A673 (cell line): ENCODE measurements at regions not wholly inside any gene's neighbourhood (a gene's known extent, or its start where the extent isn't known, plus 50 kb on each side); places are given as distances from the start of the nearest gene placed in this dataset.

Experiments used
- BruUV-seq: library from RNA; stranded (reverse); fragments of 400-500 nt; replicated peaks from 2 replicates; lab custom pipeline; 2021; lab: Mats Ljungman, UMichigan
- CTCF ChIA-PET: fragments of 300-600 bp; sonication (Branson Sonifier 250); formaldehyde crosslinking; loops from one replicate; lab custom pipeline; 2022; ENCODE audit warnings: antibody characterized with exemption; lab: Charles Lee
- POLR2A ChIA-PET: fragments of 300-600 bp; sonication (Branson Sonifier 250); formaldehyde crosslinking; loops from one replicate; lab custom pipeline; 2022; ENCODE audit warnings: antibody characterized with exemption; ENCODE audit not compliant: low non-redundant PET; lab: Charles Lee
- DNase-seq: peaks from one replicate; pipeline ENCODE4 v3.0.0-alpha.2; 2015; ENCODE audit warnings: low spot score
- H3K27ac ChIP-seq: fragments of 200-600 bp; sonication (generic); 2 replicates; pipeline ENCODE4 v1.5.1; 2016; ENCODE audit warnings: mixed run types, low read depth, mild to moderate bottlenecking, mixed read lengths, antibody characterized with exemption, low read length; ENCODE audit not compliant: poor library complexity, severe bottlenecking
- H3K27me3 ChIP-seq: fragments of 200-600 bp; sonication (generic); replicated peaks from 2 replicates; pipeline ENCODE4 v1.6.1; 2017; ENCODE audit warnings: mixed run types, low read depth, mild to moderate bottlenecking, mixed read lengths, antibody characterized with exemption, low read length; ENCODE audit not compliant: insufficient read depth, poor library complexity
- H3K36me3 ChIP-seq: fragments of 200-600 bp; sonication (generic); 2 replicates; pipeline ENCODE4 v1.6.1; 2016; ENCODE audit warnings: mixed run types, mild to moderate bottlenecking, mixed read lengths, antibody characterized with exemption, low read length; ENCODE audit not compliant: insufficient read depth, poor library complexity, severe bottlenecking
- H3K4me1 ChIP-seq: fragments of 200-600 bp; sonication (generic); 2 replicates; pipeline ENCODE4 v1.6.1; 2017; ENCODE audit warnings: mixed run types, mild to moderate bottlenecking, mixed read lengths, antibody characterized with exemption, low read length; ENCODE audit not compliant: insufficient read depth, poor library complexity, severe bottlenecking
- H3K4me3 ChIP-seq: fragments of 200-600 bp; sonication (generic); 2 replicates; pipeline ENCODE4 v1.5.1; 2016; ENCODE audit warnings: low read depth, mixed run types, mild to moderate bottlenecking, mixed read lengths, low read length; ENCODE audit not compliant: poor library complexity, severe bottlenecking
- H3K9me3 ChIP-seq: fragments of 200-600 bp; sonication (generic); 2 replicates; pipeline ENCODE4 v1.6.1; 2016; ENCODE audit warnings: mixed run types, low read depth, mild to moderate bottlenecking, mixed read lengths, antibody characterized with exemption, low read length; ENCODE audit not compliant: poor library complexity, severe bottlenecking
- CTCF ChIP-seq: fragments of 300-800, 200-600 bp; sonication (generic); conservative IDR thresholded peaks from 2 replicates; pipeline ENCODE4 v1.5.1; 2017; ENCODE audit warnings: low read depth, mild to moderate bottlenecking, antibody characterized with exemption, low read length, moderate library complexity, mixed read lengths
- EZH2 ChIP-seq: fragments of 200-600 bp; sonication (generic); IDR thresholded peaks from 2 replicates; pipeline ENCODE4 v1.6.1; 2017; ENCODE audit warnings: borderline replicate concordance, low read depth, mild to moderate bottlenecking, mixed read lengths, antibody characterized with exemption, low read length; ENCODE audit not compliant: poor library complexity, severe bottlenecking
- intact Hi-C: fragments of 100-400 bp; cut with micrococcal nuclease; formaldehyde crosslinking; loops from one replicate; pipeline ENCODE4 v1.10.0; 2022; ENCODE audit not compliant: unreplicated experiment

- intact Hi-C loops = no loop called here
- BruUV-seq = no TSS peak
Observed at GRCh38 chr5:3050863-3051262, 299.4 kb upstream of the IRX2 start.

GRCh38 chr5:3049261-3049660 is 297.8 kb upstream of the IRX2 start:
- no peak for TF ChIP-seq EZH2
- TF ChIP-seq CTCF = no peak
- Histone ChIP-seq H3K36me3 (no peaks in the 10 kb centered on the region), H3K4me1 (no peaks in the 10 kb centered on the region), H3K9me3 (peaks cover 12% of the 10 kb centered on the region), H3K27me3 (no peaks in the 10 kb centered on the region), H3K27ac (no peak overlapping the region), H3K4me3 (no peak overlapping the region)
- CTCF ChIA-PET = no interaction called here
- no peak for DNase-seq
- intact Hi-C loops = no loop called here
- no TSS peak for BruUV-seq
- POLR2A ChIA-PET = no interaction called here

More at GRCh38 chr5:3050863-3051262, 299.4 kb upstream of the IRX2 start:
- TF ChIP-seq CTCF (no peak), EZH2 (no peak)
- H3K4me1 ChIP-seq = no peaks in the 10 kb centered on the region
- CTCF ChIA-PET = no interaction called here
- no peak for DNase-seq
- H3K9me3 ChIP-seq = peaks cover 12% of the 10 kb centered on the region
- no peaks in the 10 kb centered on the region for H3K27me3 ChIP-seq
- no peaks in the 10 kb centered on the region for H3K36me3 ChIP-seq
- POLR2A ChIA-PET = no interaction called here
- H3K4me3 ChIP-seq = no peak overlapping the region
- H3K27ac ChIP-seq = no peak overlapping the region

- no peaks in the 10 kb centered on the region for H3K4me1 ChIP-seq
Observed at GRCh38 chr5:3047212-3047774, 295.8 kb upstream of the IRX2 start.

More at GRCh38 chr5:3047212-3047774, 295.8 kb upstream of the IRX2 start:
- Histone ChIP-seq H3K36me3 (no peaks in the 10 kb centered on the region), H3K27ac (no peak overlapping the region), H3K27me3 (no peaks in the 10 kb centered on the region), H3K9me3 (peaks cover 12% of the 10 kb centered on the region), H3K4me3 (no peak overlapping the region)
- POLR2A ChIA-PET = no interaction called here
- no peak for DNase-seq
- CTCF ChIA-PET = no interaction called here
- TF ChIP-seq CTCF (no peak), EZH2 (no peak)
- intact Hi-C loops = no loop called here
- BruUV-seq = no TSS peak
